ENCODE measurements at regions not wholly inside any gene's neighbourhood (a gene's known extent, or its start where the extent isn't known, plus 50 kb on each side); places are given as distances from the start of the nearest gene placed in this dataset.

GRCh38 chr5:1726956-1727355 lies 72.7 kb downstream of the MRPL36 start:
- TF ChIP-seq EZH2 (IDR thresholded peaks at IDR 0.05; ENCODE audit: insufficient read depth, poor library complexity, severe bottlenecking) (no peak), EZH2phosphoT487 (IDR thresholded peaks at IDR 0.05; ENCODE audit: insufficient read depth, low read depth) (no peak)

Measured in GM23248 (cell line).